Fibroblast of mammary gland (primary cell): ENCODE measurements at regions not wholly inside any gene's neighbourhood (a gene's known extent, or its start where the extent isn't known, plus 50 kb on each side); places are given as distances from the start of the nearest gene placed in this dataset.
"Not testable (repeated sequence)": the region's sequence is repeated elsewhere in the genome, so short reads cannot be mapped to it uniquely, and the experiment has no call there.

Source experiments
- DNase-seq: peaks from one replicate; pipeline ENCODE4 v3.0.0-alpha.2; 2010; ENCODE audit warnings: low read depth
- H3K4me3 ChIP-seq: 2 replicates; pipeline ENCODE4 v1.5.1; 2011; ENCODE audit warnings: low read depth, mild to moderate bottlenecking, low read length, moderate library complexity; ENCODE audit not compliant: control insufficient read depth
- CTCF ChIP-seq: conservative IDR thresholded peaks from 2 replicates; pipeline ENCODE4 v1.5.1; 2011; ENCODE audit warnings: low read depth, low read length, inconsistent platforms; ENCODE audit not compliant: control insufficient read depth, insufficient read depth

- no peak for TF ChIP-seq CTCF
- H3K4me3 ChIP-seq, result no peak overlapping the region
- no peak for DNase-seq
Observed at GRCh38 chrX:112457788-112458187, 221.9 kb downstream of the LHFPL1 start.

GRCh38 chrX:112450810-112451209 is 228.9 kb downstream of the LHFPL1 start:
- no peak for DNase-seq
- no peak for TF ChIP-seq CTCF
- no peak overlapping the region for H3K4me3 ChIP-seq

GRCh38 chrX:112440277-112440676 is 239.5 kb downstream of the LHFPL1 start:
- TF ChIP-seq CTCF, result no peak
- no peak for DNase-seq
- no peak overlapping the region for H3K4me3 ChIP-seq

DNA sequence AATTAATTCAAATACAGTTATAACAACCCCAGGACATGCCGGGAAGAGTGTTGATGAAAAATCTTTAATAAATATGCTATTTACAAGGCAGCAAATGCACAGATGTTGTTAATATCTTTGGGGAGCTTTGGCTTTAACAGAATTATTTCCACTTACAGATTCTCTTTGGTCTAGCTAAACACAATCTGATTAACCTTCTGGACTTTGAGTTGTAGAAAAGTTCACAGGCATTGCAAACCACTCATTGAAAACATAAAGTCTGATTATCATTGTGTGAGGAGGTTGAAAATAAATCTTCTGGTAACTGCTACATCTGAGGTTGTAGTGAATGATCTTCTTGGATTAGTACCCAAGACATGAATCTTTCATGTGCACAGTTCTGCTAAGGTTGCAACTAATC is 255.6 kb downstream of the LHFPL1 start:
- no peak overlapping the region for H3K4me3 ChIP-seq
- DNase-seq, result no peak
- TF ChIP-seq CTCF, result no peak

GRCh38 chrX:112391313-112391712 is 288.4 kb downstream of the LHFPL1 start:
- H3K4me3 ChIP-seq, result no peak overlapping the region
- no peak for DNase-seq
- no peak for TF ChIP-seq CTCF

DNA sequence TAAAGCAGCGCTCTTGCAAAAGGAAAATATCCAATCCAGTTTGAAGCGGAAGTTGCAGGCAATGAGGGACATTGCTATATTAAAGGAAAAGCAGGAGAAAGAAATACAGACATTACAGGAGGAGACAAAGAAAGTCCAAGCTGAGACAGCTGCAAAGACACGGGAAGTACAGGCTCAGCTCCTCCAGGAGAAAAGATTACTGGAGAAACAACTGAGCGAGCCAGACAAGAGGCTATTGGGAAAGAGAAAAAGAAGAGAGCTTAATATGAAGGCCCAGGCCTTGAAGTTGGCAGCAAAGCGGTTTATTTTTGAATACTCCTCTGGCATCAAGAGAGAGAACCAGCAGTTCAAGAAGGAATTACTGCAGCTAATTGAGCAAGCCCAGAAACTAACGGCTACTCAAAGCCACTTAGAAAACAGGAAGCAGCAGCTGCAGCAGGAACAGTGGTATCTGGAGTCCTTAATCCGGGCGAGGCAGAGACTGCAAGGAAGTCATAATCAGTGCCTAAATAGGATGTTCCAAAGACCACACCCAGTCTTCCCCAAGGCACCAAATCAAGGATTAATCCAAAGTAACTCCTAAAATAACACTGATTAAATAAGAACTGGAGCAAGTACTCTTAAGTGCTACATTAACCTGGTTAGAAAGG is 298.0 kb downstream of the LHFPL1 start:
- H3K4me3 ChIP-seq, result not testable (repeated sequence)

DNA sequence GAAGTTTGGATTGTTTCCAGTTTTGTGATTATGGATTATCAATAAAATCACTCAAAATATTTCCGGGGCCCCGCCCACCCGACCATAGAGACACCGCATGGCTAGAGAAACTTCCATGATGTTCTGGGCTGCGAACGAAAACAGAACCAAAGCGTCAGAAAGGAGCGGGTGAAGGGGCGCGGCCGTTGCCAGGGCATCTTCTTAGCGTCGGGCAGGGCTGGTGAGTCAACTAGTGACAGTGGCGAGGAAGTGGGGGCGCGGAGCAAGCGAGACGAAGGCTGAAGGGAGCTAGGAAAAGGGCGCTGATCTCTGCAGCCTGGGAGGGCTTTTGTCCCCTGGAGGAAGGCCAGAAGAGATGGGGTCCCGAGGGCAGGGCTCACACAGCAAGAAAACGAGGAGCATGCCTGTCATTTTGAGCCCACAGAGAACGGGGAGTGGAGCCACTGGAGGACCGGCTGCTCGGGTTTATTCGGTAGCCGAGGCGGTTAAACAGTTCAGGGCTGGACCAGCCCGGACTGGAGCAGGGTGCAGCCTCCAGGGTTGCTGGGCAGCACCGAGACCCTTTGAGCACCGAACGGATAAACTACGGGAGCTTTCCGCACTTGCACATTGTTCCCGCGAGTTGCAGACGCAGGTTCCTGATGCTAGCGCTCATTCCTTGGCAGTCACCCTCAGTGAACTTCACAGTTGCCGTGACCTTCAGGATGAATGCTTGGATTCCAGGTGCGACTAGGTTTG is 298.1 kb upstream of the TRPC5 start:
- no peak for TF ChIP-seq CTCF
- no peak for DNase-seq
- no peak overlapping the region for H3K4me3 ChIP-seq

More for the DNA sequence above, 298.0 kb downstream of the LHFPL1 start:
- not testable (repeated sequence) for DNase-seq
